ENCODE measurements at regions not wholly inside any gene's neighbourhood (a gene's known extent, or its start where the extent isn't known, plus 50 kb on each side); places are given as distances from the start of the nearest gene placed in this dataset.

- no peak overlapping the region for H3K4me3 Mint-ChIP-seq (ENCODE audit: unreplicated experiment)
- H3K27ac Mint-ChIP-seq (ENCODE audit: unreplicated experiment) = no peak overlapping the region
- no peaks in the 10 kb centered on the region for H3K36me3 Mint-ChIP-seq (ENCODE audit: low read depth, unreplicated experiment)
- DNase-seq (ENCODE audit: low spot score) = no peak
- no peak for TF ChIP-seq CTCF (IDR thresholded peaks at IDR 0.05; ENCODE audit: unreplicated experiment)
- H3K9me3 Mint-ChIP-seq (ENCODE audit: unreplicated experiment) = no peaks in the 10 kb centered on the region
- peaks cover 28% of the 10 kb centered on the region for H3K4me1 Mint-ChIP-seq (ENCODE audit: unreplicated experiment)
- H3K27me3 Mint-ChIP-seq (ENCODE audit: unreplicated experiment) = peaks cover 2% of the 10 kb centered on the region
These were observed 254.3 kb upstream of the TNP1 start for GRCh38 chr2:217114117-217114516.

DNA sequence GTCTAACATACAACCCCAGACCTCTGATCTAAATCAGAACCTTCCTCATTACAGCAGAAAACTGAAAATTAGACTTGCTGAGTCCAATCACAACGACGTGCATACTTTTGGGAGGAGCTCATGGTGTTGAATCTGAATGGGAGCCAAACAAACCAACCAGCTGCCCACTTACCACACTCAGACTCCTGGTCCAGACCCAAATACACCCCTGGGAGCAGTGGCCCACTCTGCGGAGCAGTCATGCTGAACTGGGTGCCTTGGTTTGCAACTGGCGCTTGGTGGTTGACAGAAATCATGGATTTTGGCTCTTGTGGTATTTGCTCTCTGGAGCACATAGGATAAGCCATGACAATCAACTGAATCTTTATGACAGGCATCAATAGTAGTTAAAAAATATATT lies 253.6 kb upstream of the TNP1 start:
- H3K27me3 Mint-ChIP-seq (ENCODE audit: unreplicated experiment) = no peaks in the 10 kb centered on the region
- no peak for DNase-seq (ENCODE audit: low spot score)
- H3K4me3 Mint-ChIP-seq (ENCODE audit: unreplicated experiment) = no peak overlapping the region
- no peaks in the 10 kb centered on the region for H3K36me3 Mint-ChIP-seq (ENCODE audit: low read depth, unreplicated experiment)
- no peaks in the 10 kb centered on the region for H3K9me3 Mint-ChIP-seq (ENCODE audit: unreplicated experiment)
- no peak overlapping the region for H3K27ac Mint-ChIP-seq (ENCODE audit: unreplicated experiment)
- no peak for TF ChIP-seq CTCF (IDR thresholded peaks at IDR 0.05; ENCODE audit: unreplicated experiment)
- peaks cover 24% of the 10 kb centered on the region for H3K4me1 Mint-ChIP-seq (ENCODE audit: unreplicated experiment)

GRCh38 chr2:217110550-217110949 lies 250.7 kb upstream of the TNP1 start:
- TF ChIP-seq CTCF (IDR thresholded peaks at IDR 0.05; ENCODE audit: unreplicated experiment) = no peak
- DNase-seq (ENCODE audit: low spot score) = no peak
- Mint-ChIP-seq H3K4me1 (ENCODE audit: unreplicated experiment) (peaks cover 6% of the 10 kb centered on the region), H3K27me3 (ENCODE audit: unreplicated experiment) (no peaks in the 10 kb centered on the region), H3K9me3 (ENCODE audit: unreplicated experiment) (no peaks in the 10 kb centered on the region), H3K27ac (ENCODE audit: unreplicated experiment) (no peak overlapping the region), H3K4me3 (ENCODE audit: unreplicated experiment) (no peak overlapping the region), H3K36me3 (ENCODE audit: low read depth, unreplicated experiment) (no peaks in the 10 kb centered on the region)

DNA sequence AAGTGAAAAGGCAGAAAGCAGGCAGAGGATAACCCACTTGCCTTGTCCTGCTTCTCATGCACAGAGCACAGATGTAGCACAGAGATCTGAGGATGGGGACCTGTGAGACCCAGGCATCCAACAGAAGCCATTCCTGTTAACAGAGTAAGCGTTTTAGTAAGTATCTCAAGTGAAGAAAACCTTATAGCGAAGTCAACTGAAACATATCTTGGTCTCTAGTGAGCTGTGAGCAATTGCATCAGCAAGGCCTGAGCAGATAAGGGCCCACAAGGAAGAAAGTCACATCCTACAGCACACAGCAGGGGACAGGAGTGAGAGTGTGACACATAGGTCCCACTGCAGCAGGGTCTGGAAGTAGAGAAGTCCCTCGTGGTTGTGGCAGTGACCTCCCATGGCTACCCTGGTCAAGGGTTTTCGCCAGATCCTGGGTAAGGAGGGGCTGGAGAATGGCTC lies 248.7 kb upstream of the TNP1 start:
- DNase-seq (ENCODE audit: low spot score) = no peak

DNA sequence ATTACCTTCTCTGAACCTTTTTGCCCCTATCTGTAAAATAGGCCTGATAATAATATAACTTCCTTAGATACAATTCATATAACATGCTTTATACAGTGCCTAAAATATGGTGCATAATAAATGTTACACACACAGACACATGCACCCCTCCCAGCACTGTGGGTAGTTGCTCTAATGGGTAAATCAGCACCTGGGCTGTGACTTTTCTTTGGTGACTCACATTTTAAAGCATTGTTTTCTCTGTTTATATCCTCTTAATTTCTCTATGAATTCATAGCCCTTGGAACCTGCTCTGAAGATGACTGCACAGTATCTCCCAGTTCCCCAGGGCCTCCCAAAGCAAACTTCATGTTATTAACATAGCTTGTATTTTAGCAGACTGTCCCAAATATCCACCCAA lies 248.2 kb upstream of the TNP1 start:
- Mint-ChIP-seq H3K9me3 (ENCODE audit: unreplicated experiment) (no peaks in the 10 kb centered on the region), H3K27ac (ENCODE audit: unreplicated experiment) (no peak overlapping the region), H3K4me3 (ENCODE audit: unreplicated experiment) (no peak overlapping the region), H3K4me1 (ENCODE audit: unreplicated experiment) (peaks cover 5% of the 10 kb centered on the region), H3K36me3 (ENCODE audit: low read depth, unreplicated experiment) (no peaks in the 10 kb centered on the region), H3K27me3 (ENCODE audit: unreplicated experiment) (no peaks in the 10 kb centered on the region)
- TF ChIP-seq CTCF (IDR thresholded peaks at IDR 0.05; ENCODE audit: unreplicated experiment) = no peak
- DNase-seq (ENCODE audit: low spot score) = no peak

More for the DNA sequence above, 248.7 kb upstream of the TNP1 start:
- no peak for TF ChIP-seq CTCF (IDR thresholded peaks at IDR 0.05; ENCODE audit: unreplicated experiment)
- H3K4me1 Mint-ChIP-seq (ENCODE audit: unreplicated experiment) = peaks cover 5% of the 10 kb centered on the region
- H3K27me3 Mint-ChIP-seq (ENCODE audit: unreplicated experiment) = no peaks in the 10 kb centered on the region
- no peaks in the 10 kb centered on the region for H3K9me3 Mint-ChIP-seq (ENCODE audit: unreplicated experiment)
- no peak overlapping the region for H3K27ac Mint-ChIP-seq (ENCODE audit: unreplicated experiment)
- H3K36me3 Mint-ChIP-seq (ENCODE audit: low read depth, unreplicated experiment) = no peaks in the 10 kb centered on the region
- H3K4me3 Mint-ChIP-seq (ENCODE audit: unreplicated experiment) = no peak overlapping the region
